Lower lobe of right lung (tissue), 2 donors: ENCODE measurements at regions not wholly inside any gene's neighbourhood (a gene's known extent, or its start where the extent isn't known, plus 50 kb on each side); places are given as distances from the start of the nearest gene placed in this dataset.

Experiments used
- ATAC-seq, 2 donors: fragments of 200-7000 bp; cut with Tn5 transposase; one replicate each; pipeline ENCODE4 v1.9.1; 2020 to 2022; ENCODE audit warnings: mild to moderate bottlenecking in 2 of 2, moderate library complexity in 2 of 2
- DNase-seq: peaks from one replicate; pipeline ENCODE4 v3.0.0-alpha.2; 2020
- H3K27ac ChIP-seq: fragments of 200-600 bp; one replicate; pipeline ENCODE4 v1.8.0; 2022
- H3K27me3 ChIP-seq: fragments of 200-600 bp; one replicate; pipeline ENCODE4 v1.8.0; 2022; ENCODE audit warnings: low read depth
- H3K36me3 ChIP-seq: fragments of 200-600 bp; one replicate; pipeline ENCODE4 v1.8.0; 2022; ENCODE audit warnings: mild to moderate bottlenecking
- H3K4me1 ChIP-seq: fragments of 200-600 bp; one replicate; pipeline ENCODE4 v1.8.0; 2022
- H3K4me3 ChIP-seq: fragments of 200-600 bp; one replicate; pipeline ENCODE4 v1.8.0; 2022; ENCODE audit warnings: mild to moderate bottlenecking
- H3K9me3 ChIP-seq: fragments of 200-600 bp; one replicate; pipeline ENCODE4 v1.8.0; 2022
- intact Hi-C: fragments of 100-400 bp; cut with DNase I; formaldehyde crosslinking; loops from one replicate; pipeline ENCODE4 v1.11.0; 2022
- TF ChIP-seq, protein P1 (sequence below): fragments of 200-600 bp; IDR thresholded peaks from one replicate; pipeline ENCODE4 v1.8.0; 2022; ENCODE audit warnings: antibody characterized with exemption, mild to moderate bottlenecking
- donor health status: DM: no; HTN: yes; CAD: no; lungs with severe emphysema.

DNA sequence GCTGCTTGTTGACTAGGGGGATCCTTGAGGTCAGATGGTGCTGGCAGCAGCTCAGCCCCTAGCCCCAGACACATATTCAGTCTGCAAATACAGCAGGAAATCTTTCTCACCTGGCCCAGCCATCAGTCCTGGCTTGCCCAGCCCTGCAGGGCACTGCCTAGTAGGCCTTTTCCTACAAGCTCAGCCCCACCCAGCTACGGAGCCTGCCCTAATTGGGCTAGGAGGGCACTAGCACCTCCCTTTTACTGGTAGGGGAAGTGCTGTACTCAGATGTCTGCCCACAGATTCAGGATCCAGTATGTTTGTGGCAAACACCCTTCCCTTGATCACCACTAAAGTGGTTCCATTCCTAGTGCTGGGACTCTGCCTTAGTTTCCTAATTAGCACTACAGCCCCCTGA, 257.1 kb upstream of the CADM1 start:
- TF ChIP-seq, protein P1, sequence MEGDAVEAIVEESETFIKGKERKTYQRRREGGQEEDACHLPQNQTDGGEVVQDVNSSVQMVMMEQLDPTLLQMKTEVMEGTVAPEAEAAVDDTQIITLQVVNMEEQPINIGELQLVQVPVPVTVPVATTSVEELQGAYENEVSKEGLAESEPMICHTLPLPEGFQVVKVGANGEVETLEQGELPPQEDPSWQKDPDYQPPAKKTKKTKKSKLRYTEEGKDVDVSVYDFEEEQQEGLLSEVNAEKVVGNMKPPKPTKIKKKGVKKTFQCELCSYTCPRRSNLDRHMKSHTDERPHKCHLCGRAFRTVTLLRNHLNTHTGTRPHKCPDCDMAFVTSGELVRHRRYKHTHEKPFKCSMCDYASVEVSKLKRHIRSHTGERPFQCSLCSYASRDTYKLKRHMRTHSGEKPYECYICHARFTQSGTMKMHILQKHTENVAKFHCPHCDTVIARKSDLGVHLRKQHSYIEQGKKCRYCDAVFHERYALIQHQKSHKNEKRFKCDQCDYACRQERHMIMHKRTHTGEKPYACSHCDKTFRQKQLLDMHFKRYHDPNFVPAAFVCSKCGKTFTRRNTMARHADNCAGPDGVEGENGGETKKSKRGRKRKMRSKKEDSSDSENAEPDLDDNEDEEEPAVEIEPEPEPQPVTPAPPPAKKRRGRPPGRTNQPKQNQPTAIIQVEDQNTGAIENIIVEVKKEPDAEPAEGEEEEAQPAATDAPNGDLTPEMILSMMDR = no peak
- peak; percentile 55 to 74 for ATAC-seq
- Histone ChIP-seq H3K4me3 (no peak overlapping the region), H3K27ac (no peak overlapping the region), H3K9me3 (no peaks in the 10 kb centered on the region), H3K36me3 (no peaks in the 10 kb centered on the region), H3K27me3 (peaks cover 13% of the 10 kb centered on the region), H3K4me1 (peaks cover 15% of the 10 kb centered on the region)
- intact Hi-C loops = no loop called here
- peak; percentile 55 for DNase-seq

DNA sequence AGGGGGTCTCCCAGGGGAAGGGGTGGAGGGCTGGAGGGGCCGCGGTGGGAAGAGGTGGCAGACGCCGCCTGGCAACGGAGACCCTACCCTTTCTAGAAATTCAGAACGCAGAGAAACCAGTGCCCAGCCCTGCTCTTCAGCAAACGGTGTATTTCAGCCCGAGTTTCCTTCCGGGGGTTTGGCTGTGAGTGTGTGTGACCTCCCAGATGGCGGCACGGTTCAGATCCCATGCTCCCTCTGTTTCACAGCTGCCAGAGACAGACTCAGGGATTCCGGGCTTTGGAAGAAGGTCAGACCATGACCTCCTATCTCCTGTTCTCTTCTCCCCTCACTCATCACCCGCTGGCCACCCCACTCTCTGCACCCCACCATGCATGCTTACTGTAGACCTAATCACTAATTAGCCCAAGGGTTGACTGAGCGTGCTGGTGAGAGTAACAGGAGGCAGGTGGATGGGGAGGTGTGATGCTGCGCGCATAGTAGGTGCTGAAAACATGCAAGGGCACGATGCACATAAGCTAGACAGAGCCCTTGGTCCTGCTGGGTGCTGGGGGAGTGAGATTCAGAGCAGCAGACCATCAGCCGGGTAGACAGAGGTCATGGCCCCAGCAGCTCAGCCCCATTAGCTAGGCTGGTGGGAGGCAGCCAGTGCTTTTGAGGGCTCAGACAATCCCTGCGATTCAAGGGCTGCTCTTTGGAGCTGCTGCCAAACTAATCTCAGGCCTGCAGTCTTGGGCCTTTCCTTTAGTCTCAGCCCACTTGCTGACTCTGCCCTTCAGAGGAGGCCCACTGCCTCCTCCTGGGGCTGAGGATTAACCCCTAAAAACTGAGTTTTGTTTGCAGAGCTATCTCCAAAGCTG, 256.5 kb upstream of the CADM1 start:
- H3K27me3 ChIP-seq = peaks cover 13% of the 10 kb centered on the region
- peaks cover 15% of the 10 kb centered on the region for H3K4me1 ChIP-seq
- TF ChIP-seq, protein P1 = no peak
- H3K36me3 ChIP-seq = no peaks in the 10 kb centered on the region
- H3K27ac ChIP-seq = peak overlapping the region; percentile 31
- ATAC-seq (peak; percentile 31 to 41), DNase-seq (no peak)
- peak overlapping the region; percentile 72 for H3K4me3 ChIP-seq
- intact Hi-C loops = no loop called here
- H3K9me3 ChIP-seq = no peaks in the 10 kb centered on the region

DNA sequence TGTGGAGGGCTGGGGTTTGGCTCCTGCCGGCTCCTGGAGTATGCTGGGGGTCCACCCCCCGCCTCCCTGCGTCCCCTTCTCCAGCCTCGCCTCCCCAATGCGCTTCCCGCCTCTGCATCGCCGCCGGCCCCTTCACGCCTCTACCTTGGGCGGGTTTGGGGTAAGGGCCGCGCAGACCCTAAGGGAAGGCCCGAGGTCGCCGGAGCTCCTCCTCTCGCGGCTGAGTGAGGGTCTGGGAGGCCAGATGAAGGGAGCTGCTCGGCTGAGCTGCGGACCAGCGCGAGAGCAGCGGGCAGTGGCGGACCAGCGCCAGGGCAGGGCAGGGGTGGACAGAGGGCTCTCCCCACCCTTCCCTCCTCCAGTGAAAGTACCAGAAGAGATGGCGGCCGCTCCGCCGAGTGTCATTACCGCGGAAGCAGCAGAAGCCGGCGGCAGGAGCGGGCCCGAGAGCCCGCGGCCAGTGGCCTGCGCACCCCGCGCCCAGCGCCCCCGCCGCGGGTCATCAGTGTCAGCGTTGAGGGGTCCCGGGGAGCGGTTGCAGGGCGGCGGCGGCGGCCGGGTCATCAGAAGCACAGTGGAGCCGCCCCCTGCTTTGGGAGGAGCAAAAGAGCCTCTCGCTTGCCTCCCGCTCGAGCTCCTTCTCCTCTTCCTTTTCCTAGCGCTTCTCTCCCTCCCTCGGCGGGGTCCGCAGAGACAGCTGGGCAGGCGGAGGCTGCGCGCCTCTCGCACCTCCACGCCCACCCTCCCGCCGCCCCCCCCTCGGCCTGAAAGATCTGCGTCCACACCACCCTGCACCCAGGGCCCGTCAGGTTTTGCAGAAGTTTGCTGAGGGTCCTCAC, 255.6 kb upstream of the CADM1 start:
- peaks cover 15% of the 10 kb centered on the region for H3K4me1 ChIP-seq
- no peaks in the 10 kb centered on the region for H3K36me3 ChIP-seq
- intact Hi-C loops = no loop called here
- DNase-seq (peak; percentile 55), ATAC-seq (peak; percentile 54 to 57)
- H3K9me3 ChIP-seq = no peaks in the 10 kb centered on the region
- TF ChIP-seq, protein P1 = no peak
- H3K27me3 ChIP-seq = peaks cover 13% of the 10 kb centered on the region
- peak overlapping the region; percentile 31 for H3K27ac ChIP-seq
- peak overlapping the region; percentile 72 for H3K4me3 ChIP-seq

DNA sequence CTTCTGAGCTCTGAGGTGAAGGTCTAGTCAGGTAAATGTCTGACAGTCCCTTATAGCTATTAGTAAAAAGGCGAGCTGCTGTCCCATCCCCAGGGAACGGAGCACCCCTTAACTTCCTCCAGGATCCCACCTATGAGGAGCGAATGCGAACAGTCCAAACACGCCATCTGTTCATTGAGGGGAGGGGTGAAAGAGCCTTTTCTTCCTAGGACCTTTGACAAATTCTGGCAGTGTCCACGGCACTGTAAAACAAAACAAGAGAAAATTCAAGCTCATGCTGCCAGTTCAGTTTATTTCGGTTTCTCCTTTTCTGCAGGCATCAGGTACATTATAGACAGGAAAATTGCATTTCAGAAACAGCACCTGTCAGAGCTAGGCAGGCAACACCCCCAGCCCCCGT, 253.8 kb upstream of the CADM1 start:
- H3K27me3 ChIP-seq = peaks cover 13% of the 10 kb centered on the region

More for the DNA sequence above, 253.8 kb upstream of the CADM1 start:
- no peak for ATAC-seq
- no peak for DNase-seq
- Histone ChIP-seq H3K9me3 (no peaks in the 10 kb centered on the region), H3K4me1 (peaks cover 15% of the 10 kb centered on the region), H3K27ac (no peak overlapping the region), H3K36me3 (no peaks in the 10 kb centered on the region), H3K4me3 (no peak overlapping the region)
- intact Hi-C loops = no loop called here
- TF ChIP-seq, protein P1 = no peak
